Naive B cell (primary cell): ENCODE measurements at regions not wholly inside any gene's neighbourhood (a gene's known extent, or its start where the extent isn't known, plus 50 kb on each side); places are given as distances from the start of the nearest gene placed in this dataset.

ENCODE experiments used
- ATAC-seq, 2 donors: fragments of 150-1000 bp; cut with Tn5 transposase; 2 replicates each; pipeline ENCODE4 v1.10.0; 2021; ENCODE audit warnings: low read depth in 2 of 2, mild to moderate bottlenecking in 2 of 2, moderate library complexity in 2 of 2
- DNase-seq: peaks from one replicate; pipeline ENCODE4 v3.0.0; 2022
- H3K27ac Mint-ChIP-seq, 6 donors: one replicate each; pipeline ENCODE4 v1.8.0; 2020 to 2022; ENCODE audit warnings: mild to moderate bottlenecking in 6 of 6, mixed read lengths in 6 of 6, moderate library complexity in 5 of 6, inconsistent platforms in 2 of 6
- H3K27me3 Mint-ChIP-seq, 3 donors: one replicate each; pipeline ENCODE4 v1.8.0; 2021 to 2022; ENCODE audit warnings: mixed read lengths in 3 of 3, mild to moderate bottlenecking in 1 of 3
- H3K36me3 Mint-ChIP-seq, 2 donors: one replicate each; pipeline ENCODE4 v1.8.0; 2020 to 2022; ENCODE audit warnings: mixed read lengths in 2 of 2, inconsistent platforms in 1 of 2, mild to moderate bottlenecking in 1 of 2
- H3K4me1 Mint-ChIP-seq, 3 donors: one replicate each; pipeline ENCODE4 v1.8.0; 2020 to 2022; ENCODE audit warnings: mixed read lengths in 3 of 3, inconsistent platforms in 1 of 3, mild to moderate bottlenecking in 1 of 3, moderate library complexity in 1 of 3
- H3K4me3 Mint-ChIP-seq, 8 donors: one replicate each; pipeline ENCODE4 v1.8.0; 2020 to 2022; ENCODE audit warnings: mild to moderate bottlenecking in 8 of 8, mixed read lengths in 8 of 8, moderate library complexity in 8 of 8, inconsistent platforms in 2 of 8
- H3K9me3 Mint-ChIP-seq, 7 donors: one replicate each; pipeline ENCODE4 v1.8.0; 2020 to 2022; ENCODE audit warnings: mixed read lengths in 7 of 7, mild to moderate bottlenecking in 5 of 7, inconsistent platforms in 2 of 7, moderate library complexity in 1 of 7

- DNase-seq (no peak), ATAC-seq (peak; percentile 27 to 32)
- Mint-ChIP-seq H3K9me3 (peaks cover 0 to 4% (median 0%) of the 10 kb centered on the region in 7 donors), H3K36me3 (no peaks in the 10 kb centered on the region), H3K4me3 (peak overlapping the region in 2 of 8 donors; percentile 15 to 26), H3K4me1 (peaks cover 17 to 36% (median 20%) of the 10 kb centered on the region in 3 donors), H3K27me3 (no peaks in the 10 kb centered on the region), H3K27ac (peak overlapping the region in 3 of 6 donors; percentile 2 to 51 (median 17))
These were observed 146.6 kb upstream of the TBL1X start for GRCh38 chrX:9318213-9318612.

DNA sequence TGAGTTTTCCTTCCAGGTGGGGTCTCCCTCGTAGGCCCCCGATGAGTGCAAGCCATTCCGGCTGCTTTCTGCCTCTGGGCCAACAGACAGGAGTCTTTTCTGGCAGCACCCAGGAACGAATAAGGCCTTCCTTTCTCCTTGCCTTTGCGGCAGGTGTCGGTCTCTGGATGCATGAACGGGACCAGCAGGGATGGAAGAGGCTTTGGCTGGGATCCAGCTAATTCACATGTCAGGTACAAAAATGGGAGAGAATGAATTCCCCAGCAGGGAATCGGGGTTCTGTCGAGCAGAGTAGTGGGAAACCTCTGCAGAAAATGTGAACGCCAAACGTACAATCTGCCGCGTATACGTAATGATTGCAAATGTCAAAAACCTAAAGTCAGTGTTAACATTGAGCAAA is 146.1 kb upstream of the TBL1X start:
- Mint-ChIP-seq H3K4me3 (no peak overlapping the region), H3K27me3 (no peaks in the 10 kb centered on the region)

DNA sequence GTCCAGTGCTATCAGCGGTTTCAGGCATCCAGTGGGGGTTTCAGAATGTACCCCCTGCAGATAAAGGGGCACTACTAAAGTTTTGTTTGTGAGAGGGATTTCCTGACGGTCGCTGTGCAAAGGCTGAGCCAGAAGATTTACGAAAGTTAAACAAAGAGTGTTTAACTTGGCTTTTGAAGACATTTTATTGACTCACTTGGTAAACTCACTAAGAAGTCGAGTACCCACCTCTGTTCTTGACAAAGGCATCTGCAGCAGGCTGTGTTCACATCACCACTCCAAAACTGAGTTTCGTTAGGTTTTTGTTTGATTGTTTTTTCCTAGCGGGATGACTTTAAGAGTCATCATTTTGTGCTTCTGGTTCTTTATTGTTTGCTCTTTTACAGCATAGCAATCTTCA is 143.9 kb upstream of the TBL1X start:
- no peak for ATAC-seq
- H3K27ac Mint-ChIP-seq, result no peak overlapping the region
- H3K4me1 Mint-ChIP-seq, result peaks cover 12 to 28% (median 20%) of the 10 kb centered on the region in 3 donors
- H3K9me3 Mint-ChIP-seq, result no peaks in the 10 kb centered on the region
- no peak overlapping the region for H3K4me3 Mint-ChIP-seq
- H3K27me3 Mint-ChIP-seq, result no peaks in the 10 kb centered on the region
- H3K36me3 Mint-ChIP-seq, result no peaks in the 10 kb centered on the region
- DNase-seq, result no peak

More for the DNA sequence above, 146.1 kb upstream of the TBL1X start:
- no peak overlapping the region for H3K27ac Mint-ChIP-seq
- ATAC-seq, result no peak
- DNase-seq, result no peak
- H3K36me3 Mint-ChIP-seq, result no peaks in the 10 kb centered on the region
- peaks cover 12 to 30% (median 20%) of the 10 kb centered on the region in 3 donors for H3K4me1 Mint-ChIP-seq
- peaks cover 0 to 1% (median 0%) of the 10 kb centered on the region in 7 donors for H3K9me3 Mint-ChIP-seq

- Mint-ChIP-seq H3K9me3 (peaks cover 0 to 14% (median 0%) of the 10 kb centered on the region in 7 donors), H3K4me3 (no peak overlapping the region), H3K27ac (no peak overlapping the region), H3K4me1 (no peaks in the 10 kb centered on the region), H3K27me3 (no peaks in the 10 kb centered on the region), H3K36me3 (no peaks in the 10 kb centered on the region)
- DNase-seq (no peak), ATAC-seq (no peak)
These were observed 140.2 kb upstream of the TBL1X start for GRCh38 chrX:9324676-9325075.

DNA sequence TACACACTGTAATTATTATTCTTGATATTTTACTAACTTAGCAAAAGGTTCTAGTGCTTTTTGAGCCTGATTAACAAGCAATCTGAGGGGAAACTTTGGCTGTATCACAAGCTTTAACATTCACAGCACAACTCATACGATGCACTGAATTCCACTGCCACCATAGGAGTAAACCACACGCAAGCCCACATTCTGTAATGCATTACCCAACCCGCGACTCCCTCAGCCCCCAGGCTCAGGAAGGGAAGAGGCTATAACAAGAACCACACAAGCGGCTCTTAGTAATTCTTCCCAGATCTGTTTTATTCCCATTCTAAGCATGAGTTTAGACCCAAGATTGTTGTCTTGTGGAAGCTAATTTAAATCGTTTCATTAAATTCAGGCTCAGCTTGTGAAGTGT is 138.5 kb upstream of the TBL1X start:
- peaks cover 0 to 14% (median 0%) of the 10 kb centered on the region in 7 donors for H3K9me3 Mint-ChIP-seq
- DNase-seq (no peak), ATAC-seq (no peak)
- no peak overlapping the region for H3K27ac Mint-ChIP-seq
- no peak overlapping the region for H3K4me3 Mint-ChIP-seq
- peaks cover 0 to 3% (median 0%) of the 10 kb centered on the region in 3 donors for H3K4me1 Mint-ChIP-seq
- no peaks in the 10 kb centered on the region for H3K36me3 Mint-ChIP-seq
- no peaks in the 10 kb centered on the region for H3K27me3 Mint-ChIP-seq

- Mint-ChIP-seq H3K9me3 (peaks cover 0 to 14% (median 0%) of the 10 kb centered on the region in 7 donors), H3K36me3 (no peaks in the 10 kb centered on the region), H3K4me1 (peaks cover 0 to 3% (median 0%) of the 10 kb centered on the region in 3 donors), H3K27me3 (no peaks in the 10 kb centered on the region), H3K4me3 (no peak overlapping the region), H3K27ac (no peak overlapping the region)
- no peak for DNase-seq
- ATAC-seq, result no peak
These were observed 137.6 kb upstream of the TBL1X start for GRCh38 chrX:9327086-9327746.

- H3K36me3 Mint-ChIP-seq, result no peaks in the 10 kb centered on the region
- no peak overlapping the region for H3K4me3 Mint-ChIP-seq
- DNase-seq (no peak), ATAC-seq (no peak)
- H3K4me1 Mint-ChIP-seq, result peaks cover 0 to 3% (median 0%) of the 10 kb centered on the region in 3 donors
- no peaks in the 10 kb centered on the region for H3K27me3 Mint-ChIP-seq
- no peak overlapping the region for H3K27ac Mint-ChIP-seq
- H3K9me3 Mint-ChIP-seq, result peaks cover 0 to 14% (median 0%) of the 10 kb centered on the region in 7 donors
These were observed 137.1 kb upstream of the TBL1X start for GRCh38 chrX:9327747-9328145.

GRCh38 chrX:9329056-9329455 is 135.8 kb upstream of the TBL1X start:
- H3K4me1 Mint-ChIP-seq, result peaks cover 0 to 3% (median 0%) of the 10 kb centered on the region in 3 donors

GRCh38 chrX:9330249-9330982 is 134.4 kb upstream of the TBL1X start:
- H3K4me1 Mint-ChIP-seq, result peaks cover 0 to 3% (median 0%) of the 10 kb centered on the region in 3 donors
- DNase-seq (no peak), ATAC-seq (no peak)
- H3K9me3 Mint-ChIP-seq, result peaks cover 0 to 14% (median 0%) of the 10 kb centered on the region in 7 donors
- H3K36me3 Mint-ChIP-seq, result no peaks in the 10 kb centered on the region
- H3K27me3 Mint-ChIP-seq, result no peaks in the 10 kb centered on the region
- peak overlapping the region in 1 of 6 donors; percentile 11 for H3K27ac Mint-ChIP-seq
- no peak overlapping the region for H3K4me3 Mint-ChIP-seq

More at GRCh38 chrX:9329056-9329455, 135.8 kb upstream of the TBL1X start:
- no peak overlapping the region for H3K27ac Mint-ChIP-seq
- no peak overlapping the region for H3K4me3 Mint-ChIP-seq
- peaks cover 0 to 14% (median 0%) of the 10 kb centered on the region in 7 donors for H3K9me3 Mint-ChIP-seq
- ATAC-seq, result no peak
- H3K27me3 Mint-ChIP-seq, result no peaks in the 10 kb centered on the region
- DNase-seq, result no peak
- H3K36me3 Mint-ChIP-seq, result no peaks in the 10 kb centered on the region

GRCh38 chrX:9333873-9334560 is 130.8 kb upstream of the TBL1X start:
- DNase-seq (no peak), ATAC-seq (no peak)
- no peak overlapping the region for H3K4me3 Mint-ChIP-seq
- no peak overlapping the region for H3K27ac Mint-ChIP-seq
- peaks cover 11 to 24% (median 11%) of the 10 kb centered on the region in 3 donors for H3K4me1 Mint-ChIP-seq
- no peaks in the 10 kb centered on the region for H3K27me3 Mint-ChIP-seq
- H3K9me3 Mint-ChIP-seq, result peaks cover 0 to 5% (median 0%) of the 10 kb centered on the region in 7 donors
- H3K36me3 Mint-ChIP-seq, result no peaks in the 10 kb centered on the region

- Mint-ChIP-seq H3K27me3 (no peaks in the 10 kb centered on the region), H3K36me3 (no peaks in the 10 kb centered on the region), H3K27ac (no peak overlapping the region), H3K9me3 (peaks cover 0 to 5% (median 0%) of the 10 kb centered on the region in 7 donors), H3K4me1 (peaks cover 12 to 35% (median 18%) of the 10 kb centered on the region in 3 donors), H3K4me3 (no peak overlapping the region)
- ATAC-seq (no peak), DNase-seq (no peak)
These were observed 129.6 kb upstream of the TBL1X start for GRCh38 chrX:9335251-9335650.

- Mint-ChIP-seq H3K9me3 (peaks cover 0 to 5% (median 0%) of the 10 kb centered on the region in 7 donors), H3K27ac (no peak overlapping the region), H3K4me1 (peaks cover 23 to 44% (median 30%) of the 10 kb centered on the region in 3 donors), H3K4me3 (no peak overlapping the region), H3K36me3 (no peaks in the 10 kb centered on the region), H3K27me3 (no peaks in the 10 kb centered on the region)
- no peak for DNase-seq
- no peak for ATAC-seq
These were observed 128.4 kb upstream of the TBL1X start for GRCh38 chrX:9336456-9336855.

DNA sequence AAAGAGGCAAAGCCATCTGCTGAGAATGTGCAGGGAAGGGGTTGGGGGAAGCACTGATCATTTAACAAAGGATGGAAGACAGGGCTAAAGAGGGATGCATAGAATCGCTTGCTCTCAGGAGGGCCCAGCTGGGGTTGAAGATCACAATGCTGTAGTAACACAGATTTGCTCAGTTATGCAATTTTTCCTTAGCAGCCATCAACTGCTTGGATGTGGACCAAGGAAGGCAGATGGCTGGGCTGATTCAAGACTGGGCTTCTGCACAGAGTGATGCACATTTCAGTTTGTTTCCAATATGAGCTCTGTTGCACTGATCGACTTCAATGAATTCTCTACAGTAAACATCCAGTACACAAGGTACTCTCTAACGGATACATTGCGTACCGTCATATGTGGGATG is 127.8 kb upstream of the TBL1X start:
- H3K27ac Mint-ChIP-seq, result no peak overlapping the region

More for the DNA sequence above, 127.8 kb upstream of the TBL1X start:
- ATAC-seq, result no peak
- no peaks in the 10 kb centered on the region for H3K36me3 Mint-ChIP-seq
- peaks cover 27 to 49% (median 35%) of the 10 kb centered on the region in 3 donors for H3K4me1 Mint-ChIP-seq
- H3K9me3 Mint-ChIP-seq, result peaks cover 0 to 5% (median 0%) of the 10 kb centered on the region in 7 donors
- DNase-seq, result no peak
- no peak overlapping the region for H3K4me3 Mint-ChIP-seq
- H3K27me3 Mint-ChIP-seq, result no peaks in the 10 kb centered on the region
